ENCODE measurements at regions not wholly inside any gene's neighbourhood (a gene's known extent, or its start where the extent isn't known, plus 50 kb on each side); places are given as distances from the start of the nearest gene placed in this dataset.

GRCh38 chr5:171681677-171682076 is 103.9 kb upstream of the SMIM23 start:
- TF ChIP-seq CTCF (IDR thresholded peaks at IDR 0.05; ENCODE audit: low read length) (no peak), EZH2 (IDR thresholded peaks at IDR 0.05; ENCODE audit: borderline replicate concordance, low read length) (no peak)
